GM18858 (cell line): ENCODE measurements at regions not wholly inside any gene's neighbourhood (a gene's known extent, or its start where the extent isn't known, plus 50 kb on each side); places are given as distances from the start of the nearest gene placed in this dataset.
"Not testable (repeated sequence)": the region's sequence is repeated elsewhere in the genome, so short reads cannot be mapped to it uniquely, and the experiment has no call there.

Source experiments
- ATAC-seq: cut with Tn5 transposase; IDR thresholded peaks from one replicate; pipeline ENCODE4 v1.9.1; 2021; ENCODE audit not compliant: unreplicated experiment

GRCh38 chr12:34220079-34220478 is 197.8 kb downstream of the ALG10 start:
- ATAC-seq, result not testable (repeated sequence)

- ATAC-seq, result no peak
These were observed 201.3 kb downstream of the ALG10 start for GRCh38 chr12:34223640-34224039.

- not testable (repeated sequence) for ATAC-seq
These were observed 203.7 kb downstream of the ALG10 start for GRCh38 chr12:34226044-34226443.

GRCh38 chr12:34228046-34228445 is 205.8 kb downstream of the ALG10 start:
- ATAC-seq, result not testable (repeated sequence)

GRCh38 chr12:34229033-34229432 is 206.7 kb downstream of the ALG10 start:
- not testable (repeated sequence) for ATAC-seq

- ATAC-seq, result no peak
These were observed 211.3 kb downstream of the ALG10 start for GRCh38 chr12:34233618-34234017.

- ATAC-seq, result no peak
These were observed 213.8 kb downstream of the ALG10 start for GRCh38 chr12:34236073-34236472.

GRCh38 chr12:34244608-34245007 is 222.3 kb downstream of the ALG10 start:
- no peak for ATAC-seq

GRCh38 chr12:34249271-34249670 is 227.0 kb downstream of the ALG10 start:
- ATAC-seq, result no peak

GRCh38 chr12:34251879-34252278 is 229.6 kb downstream of the ALG10 start:
- not testable (repeated sequence) for ATAC-seq

GRCh38 chr12:34253674-34254073 is 231.4 kb downstream of the ALG10 start:
- no peak for ATAC-seq

GRCh38 chr12:34257093-34257492 is 234.8 kb downstream of the ALG10 start:
- ATAC-seq, result no peak

- not testable (repeated sequence) for ATAC-seq
These were observed 239.8 kb downstream of the ALG10 start for GRCh38 chr12:34262140-34262539.

- ATAC-seq, result no peak
These were observed 241.8 kb downstream of the ALG10 start for GRCh38 chr12:34264110-34264509.

GRCh38 chr12:34273703-34274102 is 251.4 kb downstream of the ALG10 start:
- ATAC-seq, result not testable (repeated sequence)

- no peak for ATAC-seq
These were observed 252.8 kb downstream of the ALG10 start for GRCh38 chr12:34275129-34275528.

GRCh38 chr12:34286483-34286882 is 264.2 kb downstream of the ALG10 start:
- ATAC-seq, result no peak

- no peak for ATAC-seq
These were observed 264.6 kb downstream of the ALG10 start for GRCh38 chr12:34286934-34287333.

- ATAC-seq, result no peak
These were observed 265.1 kb downstream of the ALG10 start for GRCh38 chr12:34287437-34287836.

GRCh38 chr12:34287986-34288962 is 266.0 kb downstream of the ALG10 start:
- ATAC-seq, result no peak

GRCh38 chr12:34288963-34289345 is 266.7 kb downstream of the ALG10 start:
- no peak for ATAC-seq
